ENCODE measurements at regions not wholly inside any gene's neighbourhood (a gene's known extent, or its start where the extent isn't known, plus 50 kb on each side); places are given as distances from the start of the nearest gene placed in this dataset.

- Histone ChIP-seq H3K27ac (no peak overlapping the region), H3K4me1 (no peaks in the 10 kb centered on the region), H3K36me3 (no peaks in the 10 kb centered on the region), H3K9me3 (no peaks in the 10 kb centered on the region), H3K27me3 (peaks cover 0 to 15% of the 10 kb centered on the region in 2 donors), H3K4me3 (no peak overlapping the region)
- intact Hi-C loops (cut with DNase I; ENCODE audit: low total_unique reads) = no loop called here
- no peak for DNase-seq (ENCODE audit: low spot score in 2 of 2)
- TF ChIP-seq POLR2AphosphoS5 (IDR thresholded peaks at IDR 0.05) (no peak), CTCF (IDR thresholded peaks at IDR 0.05) (no peak), POLR2A (IDR thresholded peaks at IDR 0.05) (no peak)
Observed at GRCh38 chrX:871626-872025, 241.0 kb downstream of the SHOX start.

GRCh38 chrX:867966-868647 lies 237.5 kb downstream of the SHOX start:
- no peak for DNase-seq (ENCODE audit: low spot score in 2 of 2)

GRCh38 chrX:867502-867901 lies 236.9 kb downstream of the SHOX start:
- Histone ChIP-seq H3K9me3 (no peaks in the 10 kb centered on the region), H3K36me3 (no peaks in the 10 kb centered on the region), H3K27me3 (peaks cover 0 to 15% of the 10 kb centered on the region in 2 donors), H3K27ac (no peak overlapping the region), H3K4me3 (no peak overlapping the region), H3K4me1 (no peaks in the 10 kb centered on the region)
- no peak for TF ChIP-seq POLR2AphosphoS5 (IDR thresholded peaks at IDR 0.05)
- TF ChIP-seq POLR2A (IDR thresholded peaks at IDR 0.05) = no peak
- TF ChIP-seq CTCF (IDR thresholded peaks at IDR 0.05) = no peak
- no peak for DNase-seq (ENCODE audit: low spot score in 2 of 2)
- intact Hi-C loops (cut with DNase I; ENCODE audit: low total_unique reads) = no loop called here

More at GRCh38 chrX:867966-868647, 237.5 kb downstream of the SHOX start:
- Histone ChIP-seq H3K27ac (no peak overlapping the region), H3K4me3 (no peak overlapping the region), H3K36me3 (no peaks in the 10 kb centered on the region), H3K4me1 (no peaks in the 10 kb centered on the region), H3K9me3 (no peaks in the 10 kb centered on the region), H3K27me3 (peaks cover 0 to 15% of the 10 kb centered on the region in 2 donors)
- TF ChIP-seq POLR2A (IDR thresholded peaks at IDR 0.05) (no peak), CTCF (IDR thresholded peaks at IDR 0.05) (no peak), POLR2AphosphoS5 (IDR thresholded peaks at IDR 0.05) (no peak)
- intact Hi-C loops (cut with DNase I; ENCODE audit: low total_unique reads) = no loop called here

GRCh38 chrX:866441-866990 lies 235.9 kb downstream of the SHOX start:
- no peak for TF ChIP-seq POLR2AphosphoS5 (IDR thresholded peaks at IDR 0.05)
- no peak for TF ChIP-seq CTCF (IDR thresholded peaks at IDR 0.05)
- TF ChIP-seq POLR2A (IDR thresholded peaks at IDR 0.05) = no peak
- H3K4me3 ChIP-seq = no peak overlapping the region
- no peak overlapping the region for H3K27ac ChIP-seq
- intact Hi-C loops (cut with DNase I; ENCODE audit: low total_unique reads) = no loop called here
- no peaks in the 10 kb centered on the region for H3K36me3 ChIP-seq
- DNase-seq (ENCODE audit: low spot score in 2 of 2) = no peak
- H3K27me3 ChIP-seq = peaks cover 0 to 15% of the 10 kb centered on the region in 2 donors
- no peaks in the 10 kb centered on the region for H3K9me3 ChIP-seq
- no peaks in the 10 kb centered on the region for H3K4me1 ChIP-seq

- H3K9me3 ChIP-seq = no peaks in the 10 kb centered on the region
- DNase-seq (ENCODE audit: low spot score in 2 of 2) = no peak
- no peaks in the 10 kb centered on the region for H3K36me3 ChIP-seq
- no peaks in the 10 kb centered on the region for H3K4me1 ChIP-seq
- H3K27me3 ChIP-seq = peaks cover 0 to 15% of the 10 kb centered on the region in 2 donors
- H3K27ac ChIP-seq = no peak overlapping the region
- TF ChIP-seq POLR2AphosphoS5 (IDR thresholded peaks at IDR 0.05) = no peak
- TF ChIP-seq CTCF (IDR thresholded peaks at IDR 0.05) = no peak
- TF ChIP-seq POLR2A (IDR thresholded peaks at IDR 0.05) = no peak
- no peak overlapping the region for H3K4me3 ChIP-seq
- intact Hi-C loops (cut with DNase I; ENCODE audit: low total_unique reads) = no loop called here
Observed at GRCh38 chrX:865422-865821, 234.8 kb downstream of the SHOX start.

All from breast epithelium (tissue), 4 donors.